Suprapubic skin (tissue), 4 donors: ENCODE measurements at regions not wholly inside any gene's neighbourhood (a gene's known extent, or its start where the extent isn't known, plus 50 kb on each side); places are given as distances from the start of the nearest gene placed in this dataset.

Experiments
- DNase-seq, 2 donors: peaks; one replicate each; pipeline ENCODE4 v3.0.0-alpha.2; 2019; ENCODE audit warnings: low spot score in 2 of 2
- H3K27ac ChIP-seq: fragments of 200-600 bp; sonication (generic); one replicate; pipeline ENCODE4 v1.5.1; 2019
- H3K27me3 ChIP-seq: fragments of 200-600 bp; sonication (generic); one replicate; pipeline ENCODE4 v1.5.1; 2019
- H3K36me3 ChIP-seq: fragments of 200-600 bp; sonication (generic); one replicate; pipeline ENCODE4 v1.5.1; 2019
- H3K4me1 ChIP-seq: fragments of 200-600 bp; sonication (generic); one replicate; pipeline ENCODE4 v1.5.1; 2019
- H3K4me3 ChIP-seq: fragments of 200-600 bp; sonication (generic); one replicate; pipeline ENCODE4 v1.5.1; 2019; ENCODE audit warnings: mild to moderate bottlenecking
- H3K9me3 ChIP-seq: fragments of 200-600 bp; sonication (generic); one replicate; pipeline ENCODE4 v1.5.1; 2019
- CTCF ChIP-seq, 2 donors: fragments of 200-600 bp in 1 of 2; fragments of 450-650 bp in 1 of 2; sonication (generic) in 1 of 2; IDR thresholded peaks; one replicate each; pipeline ENCODE4 v1.5.1; 2016 to 2019; ENCODE audit warnings: antibody characterized with exemption in 2 of 2, mild to moderate bottlenecking in 1 of 2, moderate library complexity in 1 of 2
- EP300 ChIP-seq: sonication (generic); formaldehyde crosslinking; IDR thresholded peaks from one replicate; pipeline ENCODE4 v1.6.1; 2017; ENCODE audit warnings: antibody characterized with exemption
- POLR2A ChIP-seq, 2 donors: fragments of 450-650 bp; IDR thresholded peaks; one replicate each; pipeline ENCODE4 v1.6.1; 2017; ENCODE audit warnings: antibody characterized with exemption in 2 of 2, mild to moderate bottlenecking in 2 of 2, moderate library complexity in 2 of 2
- POLR2AphosphoS5 ChIP-seq, 3 donors: sonication (generic); formaldehyde crosslinking; IDR thresholded peaks; one replicate each; pipeline ENCODE4 v1.6.1; 2017; ENCODE audit warnings: antibody characterized with exemption in 3 of 3
- WGBS: methylation state at CpG from one replicate; pipeline ENCODE4 v1.1.5; 2018; 5-methylcytosine and 5-hydroxymethylcytosine counted together

DNA sequence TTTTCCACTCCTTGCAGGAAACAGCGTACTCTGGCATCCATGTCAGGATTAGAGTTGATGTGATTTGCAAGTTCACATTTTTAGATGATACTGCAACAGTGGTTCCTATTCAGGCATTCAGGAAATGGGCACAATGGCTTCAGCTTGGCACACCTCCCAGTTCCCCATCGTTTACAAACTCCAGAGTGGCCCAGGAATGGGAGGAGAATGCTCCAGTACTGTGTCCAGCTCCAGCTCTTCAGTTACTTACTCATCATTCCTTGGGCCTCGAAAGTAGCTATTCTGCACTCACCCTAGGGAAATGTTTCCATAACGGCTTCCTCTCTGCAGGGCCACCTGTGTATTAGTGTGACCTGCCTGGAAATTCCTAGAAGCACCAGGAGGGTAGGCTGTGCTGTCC is 239.7 kb upstream of the RGS6 start:
- Histone ChIP-seq H3K4me3 (no peak overlapping the region), H3K27ac (no peak overlapping the region), H3K9me3 (no peaks in the 10 kb centered on the region), H3K36me3 (no peaks in the 10 kb centered on the region), H3K27me3 (no peaks in the 10 kb centered on the region), H3K4me1 (peaks cover 2% of the 10 kb centered on the region)
- DNase-seq: no peak
- TF ChIP-seq EP300 (no peak), POLR2AphosphoS5 (IDR thresholded peaks at IDR 0.05) (no peak), CTCF (IDR thresholded peaks at IDR 0.05) (no peak), POLR2A (IDR thresholded peaks at IDR 0.05) (no peak)
- WGBS: 66% methylated on average over 4 of the region's 4 CpGs

DNA sequence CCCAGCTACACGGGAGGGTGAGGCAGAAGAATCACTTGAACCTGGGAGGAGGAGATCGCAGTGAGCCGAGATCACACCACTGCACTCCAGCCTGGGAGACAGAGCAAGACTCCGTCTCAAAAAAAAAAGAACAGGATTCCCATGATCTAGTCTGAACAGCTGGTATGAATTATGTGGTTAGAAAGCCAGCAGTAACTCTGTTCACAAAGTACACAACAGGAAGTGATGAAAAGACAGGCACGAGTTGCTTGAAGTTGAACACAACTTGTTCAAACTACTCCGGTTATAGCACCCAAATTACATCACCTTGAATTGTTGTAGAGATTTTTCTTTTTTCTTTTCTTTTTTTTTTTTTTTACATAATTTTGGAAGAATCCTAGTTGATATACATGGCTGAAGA is 238.8 kb upstream of the RGS6 start:
- Histone ChIP-seq H3K36me3 (no peaks in the 10 kb centered on the region), H3K9me3 (no peaks in the 10 kb centered on the region), H3K27ac (no peak overlapping the region), H3K4me1 (no peaks in the 10 kb centered on the region), H3K4me3 (no peak overlapping the region), H3K27me3 (no peaks in the 10 kb centered on the region)
- WGBS: 69% methylated on average over 6 of the region's 6 CpGs
- TF ChIP-seq POLR2AphosphoS5 (IDR thresholded peaks at IDR 0.05) (no peak), EP300 (no peak), POLR2A (IDR thresholded peaks at IDR 0.05) (no peak), CTCF (IDR thresholded peaks at IDR 0.05) (no peak)
- DNase-seq: no peak

GRCh38 chr14:71694591-71695530 is 237.4 kb upstream of the RGS6 start:
- no peak overlapping the region for H3K4me3 ChIP-seq
- no peak for DNase-seq
- H3K27ac ChIP-seq: no peak overlapping the region
- H3K9me3 ChIP-seq: no peaks in the 10 kb centered on the region
- H3K4me1 ChIP-seq: peaks cover 5% of the 10 kb centered on the region
- no peaks in the 10 kb centered on the region for H3K36me3 ChIP-seq
- TF ChIP-seq POLR2AphosphoS5 (IDR thresholded peaks at IDR 0.05) (no peak), POLR2A (IDR thresholded peaks at IDR 0.05) (no peak), EP300 (no peak), CTCF (IDR thresholded peaks at IDR 0.05) (no peak)
- WGBS: 78% methylated on average over 8 of the region's 8 CpGs
- no peaks in the 10 kb centered on the region for H3K27me3 ChIP-seq

DNA sequence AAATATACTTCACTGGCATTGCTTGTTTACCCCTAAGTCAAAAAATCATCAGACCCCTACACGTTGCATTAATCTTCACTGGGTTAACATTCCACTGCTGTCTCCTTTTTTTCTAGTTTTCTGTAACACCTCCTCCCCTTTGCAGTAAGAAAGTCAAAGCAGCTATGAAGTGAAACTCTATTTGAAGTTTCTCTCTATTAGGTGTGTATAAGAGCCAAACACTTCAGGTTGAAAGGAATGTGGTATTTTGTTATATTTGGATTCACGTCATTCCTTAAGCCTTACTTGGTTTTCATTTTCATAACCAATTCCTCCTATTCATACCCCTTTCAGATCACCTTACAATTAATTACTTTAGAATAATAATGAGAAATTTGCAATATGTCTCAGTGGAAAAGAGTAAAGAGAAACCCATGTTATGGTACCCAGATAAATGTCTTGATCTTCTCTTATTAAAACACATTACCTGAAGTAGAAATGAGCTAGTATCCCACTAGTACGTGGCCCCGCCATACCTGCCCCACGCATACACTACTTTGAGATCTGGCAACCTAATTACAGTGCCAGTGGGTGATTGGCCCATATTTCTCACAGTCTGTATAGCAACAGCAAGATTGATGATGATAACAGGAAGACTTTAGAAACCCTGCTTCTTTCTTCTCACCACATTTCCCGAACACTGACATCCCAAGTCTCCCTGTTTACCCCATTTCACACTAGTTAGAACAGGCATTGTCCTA is 236.4 kb upstream of the RGS6 start:
- no peak overlapping the region for H3K27ac ChIP-seq
- peaks cover 5% of the 10 kb centered on the region for H3K4me1 ChIP-seq
- DNase-seq: no peak
- H3K9me3 ChIP-seq: no peaks in the 10 kb centered on the region
- no peaks in the 10 kb centered on the region for H3K36me3 ChIP-seq
- TF ChIP-seq POLR2A (IDR thresholded peaks at IDR 0.05): no peak
- H3K27me3 ChIP-seq: no peaks in the 10 kb centered on the region
- no peak overlapping the region for H3K4me3 ChIP-seq
- 86% methylated on average over 6 of the region's 6 CpGs for WGBS

DNA sequence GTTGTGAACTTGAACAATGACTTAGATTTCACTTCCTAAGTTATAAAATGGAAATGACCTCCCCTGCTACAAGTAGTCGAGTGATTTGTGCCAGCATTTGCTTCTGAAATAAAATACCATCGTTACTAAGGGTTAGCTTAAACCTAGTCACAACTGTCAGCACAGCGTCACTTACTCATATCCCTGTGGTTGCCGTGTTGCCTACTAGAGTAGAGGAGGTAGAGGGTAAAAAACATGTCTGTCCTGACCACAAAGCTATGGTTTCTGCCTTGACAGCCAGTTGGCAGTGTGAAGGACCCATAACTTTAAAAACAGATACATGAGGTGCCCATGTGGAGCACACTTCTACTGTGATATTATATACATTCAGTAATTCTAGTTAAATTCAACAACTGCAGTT is 234.2 kb upstream of the RGS6 start:
- TF ChIP-seq POLR2AphosphoS5 (IDR thresholded peaks at IDR 0.05) (no peak), POLR2A (IDR thresholded peaks at IDR 0.05) (no peak), CTCF (IDR thresholded peaks at IDR 0.05) (no peak), EP300 (no peak)
- no peak for DNase-seq
- Histone ChIP-seq H3K9me3 (no peaks in the 10 kb centered on the region), H3K4me1 (peaks cover 19% of the 10 kb centered on the region), H3K27me3 (no peaks in the 10 kb centered on the region), H3K4me3 (no peak overlapping the region), H3K36me3 (no peaks in the 10 kb centered on the region), H3K27ac (no peak overlapping the region)
- 86% methylated on average over 4 of the region's 4 CpGs for WGBS
